A549 (cell line): ENCODE measurements at regions not wholly inside any gene's neighbourhood (a gene's known extent, or its start where the extent isn't known, plus 50 kb on each side); places are given as distances from the start of the nearest gene placed in this dataset.

Experiments
- CTCF ChIP-seq: fragments of >200 bp; sonication (Bioruptor Twin); formaldehyde crosslinking; IDR thresholded peaks from 3 replicates; pipeline ENCODE4 v1.5.1; 2016
- POLR2A ChIP-seq: IDR thresholded peaks from 2 replicates; pipeline ENCODE4 v1.6.1; 2012; ENCODE audit warnings: mild to moderate bottlenecking, low read length

GRCh38 chr6:78340755-78341154, 526.6 kb upstream of the IRAK1BP1 start:
- no peak for TF ChIP-seq CTCF
- TF ChIP-seq POLR2A: no peak
